WTC11 (cell line): ENCODE measurements at regions not wholly inside any gene's neighbourhood (a gene's known extent, or its start where the extent isn't known, plus 50 kb on each side); places are given as distances from the start of the nearest gene placed in this dataset.

Experiments
- ATAC-seq: fragments of 200-7000 bp; cut with Tn5 transposase; 2 replicates; pipeline ENCODE4 v1.10.0; 2021; ENCODE audit warnings: mild to moderate bottlenecking, moderate library complexity
- CTCF ChIA-PET: fragments of 300-600 bp; sonication (Branson Sonifier 250); formaldehyde crosslinking; loops from one replicate; lab custom pipeline; 2021; ENCODE audit warnings: antibody characterized with exemption; lab: Charles Lee
- POLR2A ChIA-PET: fragments of 350-600 bp; sonication (Branson Sonifier 250); formaldehyde crosslinking; loops from one replicate; lab custom pipeline; 2021; ENCODE audit warnings: antibody characterized with exemption; lab: Charles Lee
- DNase-seq: peaks from one replicate; pipeline ENCODE4 v3.0.0; 2021; ENCODE audit warnings: low spot score
- H3K27ac Mint-ChIP-seq: 2 replicates; pipeline ENCODE4 v1.8.0; 2021; ENCODE audit warnings: mixed read lengths
- H3K27me3 Mint-ChIP-seq: 2 replicates; pipeline ENCODE4 v1.8.0; 2021; ENCODE audit warnings: low read depth, mild to moderate bottlenecking, moderate library complexity, mixed read lengths
- H3K36me3 Mint-ChIP-seq: 2 replicates; pipeline ENCODE4 v1.8.0; 2021; ENCODE audit warnings: mixed read lengths
- H3K4me1 Mint-ChIP-seq: 2 replicates; pipeline ENCODE4 v1.8.0; 2022; ENCODE audit warnings: mixed read lengths
- H3K4me3 Mint-ChIP-seq: 2 replicates; pipeline ENCODE4 v1.8.0; 2021; ENCODE audit warnings: mild to moderate bottlenecking, moderate library complexity, mixed read lengths
- H3K9me3 Mint-ChIP-seq: 2 replicates; pipeline ENCODE4 v1.8.0; 2021; ENCODE audit warnings: mixed read lengths
- ATF1 ChIP-seq: sonication (generic); formaldehyde crosslinking; IDR thresholded peaks from 2 replicates; pipeline ENCODE4 v1.8.1; 2023; ENCODE audit warnings: mild to moderate bottlenecking, moderate library complexity, missing genetic modification reagents
- CBFB ChIP-seq: sonication (generic); formaldehyde crosslinking; IDR thresholded peaks from 2 replicates; pipeline ENCODE4 v1.8.1; 2022; ENCODE audit warnings: mild to moderate bottlenecking, low read depth, missing genetic modification reagents
- ELF4 ChIP-seq: sonication (generic); formaldehyde crosslinking; IDR thresholded peaks from 2 replicates; pipeline ENCODE4 v1.8.1; 2022; ENCODE audit warnings: low read depth, mild to moderate bottlenecking, moderate library complexity, missing genetic modification reagents
- EMX1 ChIP-seq: fragments of 250-450 bp; sonication (Bioruptor Pico); IDR thresholded peaks from 2 replicates; pipeline ENCODE4 v1.8.0; 2021; ENCODE audit warnings: mild to moderate bottlenecking
- ETV6 ChIP-seq: sonication (generic); formaldehyde crosslinking; IDR thresholded peaks from 2 replicates; pipeline ENCODE4 v1.8.1; 2022; ENCODE audit warnings: mild to moderate bottlenecking, missing genetic modification reagents
- HMGA2 ChIP-seq: fragments of 250-450 bp; sonication (Bioruptor Pico); IDR thresholded peaks from 2 replicates; pipeline ENCODE4 v1.4.0; 2021; ENCODE audit warnings: mild to moderate bottlenecking, moderate library complexity
- IRF2 ChIP-seq: sonication (generic); formaldehyde crosslinking; IDR thresholded peaks from 2 replicates; pipeline ENCODE4 v1.8.0; 2022; ENCODE audit warnings: low read depth, missing genetic modification reagents, borderline replicate concordance
- MXD4 ChIP-seq: fragments of 250-450 bp; sonication (Bioruptor Pico); IDR thresholded peaks from 2 replicates; pipeline ENCODE4 v1.8.0; 2021; ENCODE audit warnings: mild to moderate bottlenecking, moderate library complexity, borderline replicate concordance
- PRRX2 ChIP-seq: fragments of 250-450 bp; sonication (Bioruptor Pico); IDR thresholded peaks from 2 replicates; pipeline ENCODE4 v1.8.0; 2021; ENCODE audit warnings: mild to moderate bottlenecking
- RELA ChIP-seq: sonication (generic); formaldehyde crosslinking; IDR thresholded peaks from 2 replicates; pipeline ENCODE4 v1.8.1; 2022; ENCODE audit warnings: missing genetic modification reagents, mild to moderate bottlenecking, borderline replicate concordance
- SMAD3 ChIP-seq: sonication (generic); formaldehyde crosslinking; IDR thresholded peaks from 2 replicates; pipeline ENCODE4 v1.8.0; 2022; ENCODE audit warnings: missing genetic modification reagents, mild to moderate bottlenecking, borderline replicate concordance
- ZNF232 ChIP-seq: sonication (generic); formaldehyde crosslinking; IDR thresholded peaks from 2 replicates; pipeline ENCODE4 v1.8.0; 2022; ENCODE audit warnings: mild to moderate bottlenecking, missing genetic modification reagents
- ZNF671 ChIP-seq: fragments of 250-450 bp; sonication (Bioruptor Pico); IDR thresholded peaks from 2 replicates; pipeline ENCODE4 v1.8.0; 2021; ENCODE audit warnings: mild to moderate bottlenecking
- TF ChIP-seq, protein P1 (sequence below): sonication (generic); formaldehyde crosslinking; conservative IDR thresholded peaks from 2 replicates; pipeline ENCODE4 v1.8.1; 2022; ENCODE audit warnings: mild to moderate bottlenecking, missing genetic modification reagents
- TF ChIP-seq, protein P2 (sequence below): fragments of 250-450 bp; sonication (Bioruptor Pico); conservative IDR thresholded peaks from 2 replicates; pipeline ENCODE4 v1.9.0; 2021; ENCODE audit warnings: mild to moderate bottlenecking
- TF ChIP-seq, protein P3 (sequence below): fragments of 250-450 bp; sonication (Bioruptor Pico); IDR thresholded peaks from 2 replicates; pipeline ENCODE4 v1.9.0; 2021; ENCODE audit warnings: mild to moderate bottlenecking
- TF ChIP-seq, protein P4 (sequence below): sonication (generic); formaldehyde crosslinking; IDR thresholded peaks from 2 replicates; pipeline ENCODE4 v1.8.1; 2022; ENCODE audit warnings: missing genetic modification reagents, borderline replicate concordance
- TF ChIP-seq, protein P5 (sequence below): sonication (generic); formaldehyde crosslinking; IDR thresholded peaks from 2 replicates; pipeline ENCODE4 v1.8.1; 2022; ENCODE audit warnings: low read depth, missing genetic modification reagents, borderline replicate concordance

DNA sequence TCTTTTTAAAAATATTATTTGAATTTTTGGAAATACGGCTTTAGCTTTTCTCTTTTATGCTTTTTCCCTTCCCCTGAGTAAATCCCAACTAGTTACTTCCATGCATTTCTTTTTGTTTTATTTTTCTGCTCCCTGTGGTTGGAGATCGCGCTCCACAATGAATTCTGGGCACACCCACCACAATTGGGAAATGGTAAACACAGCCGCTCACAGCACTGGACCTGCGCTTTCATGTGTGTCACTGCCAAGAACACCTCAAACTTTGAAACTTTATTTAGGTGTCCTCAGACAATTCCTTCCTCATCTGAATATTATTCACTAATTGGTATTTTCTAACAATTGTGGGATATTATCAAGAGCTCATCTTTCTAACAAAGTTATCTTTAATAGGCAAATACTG, 82.8 kb upstream of the TMEM18 start (continued):
- no peak for TF ChIP-seq EMX1 (CRISPR knock-in tag)
- TF ChIP-seq ZNF232, result no peak
- TF ChIP-seq MXD4 (CRISPR knock-in tag), result no peak
- TF ChIP-seq, protein P1, sequence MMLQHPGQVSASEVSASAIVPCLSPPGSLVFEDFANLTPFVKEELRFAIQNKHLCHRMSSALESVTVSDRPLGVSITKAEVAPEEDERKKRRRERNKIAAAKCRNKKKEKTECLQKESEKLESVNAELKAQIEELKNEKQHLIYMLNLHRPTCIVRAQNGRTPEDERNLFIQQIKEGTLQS (CRISPR knock-in tag), result no peak
- TF ChIP-seq ETV6 (CRISPR knock-in tag), result no peak
- no peak for TF ChIP-seq ZNF671 (CRISPR knock-in tag)
- TF ChIP-seq, protein P2, sequence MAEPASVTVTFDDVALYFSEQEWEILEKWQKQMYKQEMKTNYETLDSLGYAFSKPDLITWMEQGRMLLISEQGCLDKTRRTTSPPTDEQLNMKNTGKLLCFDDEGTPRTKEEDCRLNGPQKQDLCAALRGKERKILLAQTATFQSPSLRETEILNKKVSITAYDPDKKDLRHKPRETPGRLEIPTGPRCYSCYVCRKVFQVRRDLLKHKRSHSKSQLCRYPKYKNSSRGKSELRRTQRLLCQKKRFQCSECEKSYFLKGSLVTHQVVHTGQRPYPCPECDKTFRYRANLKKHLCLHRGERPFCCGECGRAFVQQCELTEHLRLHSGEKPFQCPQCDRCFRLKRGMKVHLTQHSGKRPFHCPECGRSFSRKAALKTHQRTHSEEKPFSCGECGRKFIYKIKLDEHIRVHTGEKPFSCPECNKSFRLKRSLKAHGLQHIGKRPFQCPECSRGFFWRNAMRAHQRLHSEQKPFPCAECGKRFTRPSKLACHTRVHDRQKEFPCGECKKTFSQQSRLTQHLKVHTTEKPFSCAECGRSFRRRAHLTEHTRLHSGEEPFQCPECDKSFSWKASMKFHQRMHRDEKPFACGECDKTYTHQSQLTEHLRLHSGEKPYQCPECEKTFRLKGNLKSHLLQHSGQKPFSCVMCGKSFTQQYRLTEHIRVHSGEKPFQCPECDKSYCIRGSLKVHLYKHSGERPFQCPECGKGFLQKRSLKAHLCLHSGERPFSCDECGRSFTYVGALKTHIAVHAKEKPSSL (CRISPR knock-in tag), result no peak
- TF ChIP-seq, all 79 proteins: peak for 0

DNA sequence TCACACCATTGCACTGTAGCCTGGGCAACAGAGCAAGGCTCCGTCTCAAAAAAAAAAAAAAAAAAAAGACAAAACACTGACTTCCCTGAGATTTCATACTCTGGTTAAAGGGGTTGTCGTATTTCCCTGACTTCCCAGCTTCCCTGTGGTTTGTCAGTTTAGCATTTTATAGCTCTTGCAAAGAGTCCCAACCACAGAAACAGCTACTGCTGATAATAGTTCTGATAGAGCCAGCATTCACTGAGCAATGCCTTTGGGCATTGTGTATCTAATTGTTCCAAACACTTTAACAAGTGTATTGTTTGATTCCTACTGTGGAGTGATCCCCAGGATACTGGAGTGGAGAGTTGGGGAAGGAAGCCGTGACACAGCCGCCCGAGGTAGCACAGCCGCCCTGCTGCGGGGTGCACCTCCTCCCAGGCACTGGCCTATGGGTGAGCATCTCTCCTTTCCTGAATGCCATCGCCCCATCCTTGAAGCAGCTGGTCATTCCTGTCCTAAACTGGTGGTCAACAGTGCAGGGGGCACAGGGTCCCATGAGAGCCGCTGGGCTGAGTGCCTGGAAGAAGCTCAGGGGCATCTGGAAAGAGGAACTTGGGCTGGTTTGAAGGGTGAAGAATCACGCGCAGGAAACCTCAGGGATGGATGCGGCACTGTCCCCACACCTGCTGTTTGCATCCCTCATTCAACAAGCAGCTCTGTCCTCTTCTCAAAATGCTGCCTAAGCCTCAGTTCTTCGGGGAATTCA, 81.0 kb upstream of the TMEM18 start:
- peak; percentile 38; the same call in 1 of the 2 replicates for ATAC-seq
- no peak for DNase-seq
- ChIA-PET CTCF (interaction anchor here (0.5 to 1.2 kb wide), 3 partner anchors 18 to 790 kb away, joined by 3 to 5 read pairs (median 4); no protein-coding TSS in a partner anchor), POLR2A (interaction anchor here (0.6 kb wide), 1 partner anchor 143 kb away, joined by 4 read pairs; no protein-coding TSS in a partner anchor)
- TF ChIP-seq IRF2 (CRISPR knock-in tag) (no peak), SMAD3 (CRISPR knock-in tag) (no peak), PRRX2 (CRISPR knock-in tag) (no peak), CBFB (CRISPR knock-in tag) (no peak), RELA (CRISPR knock-in tag) (no peak), ATF1 (CRISPR knock-in tag) (no peak), HMGA2 (CRISPR knock-in tag) (no peak)
- TF ChIP-seq, protein P3, sequence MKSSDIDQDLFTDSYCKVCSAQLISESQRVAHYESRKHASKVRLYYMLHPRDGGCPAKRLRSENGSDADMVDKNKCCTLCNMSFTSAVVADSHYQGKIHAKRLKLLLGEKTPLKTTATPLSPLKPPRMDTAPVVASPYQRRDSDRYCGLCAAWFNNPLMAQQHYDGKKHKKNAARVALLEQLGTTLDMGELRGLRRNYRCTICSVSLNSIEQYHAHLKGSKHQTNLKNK, result no peak
- TF ChIP-seq, protein P4, sequence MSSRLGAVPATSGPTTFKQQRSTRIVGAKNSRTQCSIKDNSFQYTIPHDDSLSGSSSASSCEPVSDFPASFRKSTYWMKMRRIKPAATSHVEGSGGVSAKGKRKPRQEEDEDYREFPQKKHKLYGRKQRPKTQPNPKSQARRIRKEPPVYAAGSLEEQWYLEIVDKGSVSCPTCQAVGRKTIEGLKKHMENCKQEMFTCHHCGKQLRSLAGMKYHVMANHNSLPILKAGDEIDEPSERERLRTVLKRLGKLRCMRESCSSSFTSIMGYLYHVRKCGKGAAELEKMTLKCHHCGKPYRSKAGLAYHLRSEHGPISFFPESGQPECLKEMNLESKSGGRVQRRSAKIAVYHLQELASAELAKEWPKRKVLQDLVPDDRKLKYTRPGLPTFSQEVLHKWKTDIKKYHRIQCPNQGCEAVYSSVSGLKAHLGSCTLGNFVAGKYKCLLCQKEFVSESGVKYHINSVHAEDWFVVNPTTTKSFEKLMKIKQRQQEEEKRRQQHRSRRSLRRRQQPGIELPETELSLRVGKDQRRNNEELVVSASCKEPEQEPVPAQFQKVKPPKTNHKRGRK (CRISPR knock-in tag), result no peak
- TF ChIP-seq, protein P5, sequence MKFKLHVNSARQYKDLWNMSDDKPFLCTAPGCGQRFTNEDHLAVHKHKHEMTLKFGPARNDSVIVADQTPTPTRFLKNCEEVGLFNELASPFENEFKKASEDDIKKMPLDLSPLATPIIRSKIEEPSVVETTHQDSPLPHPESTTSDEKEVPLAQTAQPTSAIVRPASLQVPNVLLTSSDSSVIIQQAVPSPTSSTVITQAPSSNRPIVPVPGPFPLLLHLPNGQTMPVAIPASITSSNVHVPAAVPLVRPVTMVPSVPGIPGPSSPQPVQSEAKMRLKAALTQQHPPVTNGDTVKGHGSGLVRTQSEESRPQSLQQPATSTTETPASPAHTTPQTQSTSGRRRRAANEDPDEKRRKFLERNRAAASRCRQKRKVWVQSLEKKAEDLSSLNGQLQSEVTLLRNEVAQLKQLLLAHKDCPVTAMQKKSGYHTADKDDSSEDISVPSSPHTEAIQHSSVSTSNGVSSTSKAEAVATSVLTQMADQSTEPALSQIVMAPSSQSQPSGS (CRISPR knock-in tag), result no peak
- Mint-ChIP-seq H3K36me3 (no peaks in the 10 kb centered on the region), H3K4me3 (no peak overlapping the region), H3K27me3 (no peaks in the 10 kb centered on the region; the same call in 1 of the 2 replicates), H3K9me3 (peaks cover 6% of the 10 kb centered on the region), H3K27ac (no peak overlapping the region), H3K4me1 (peaks cover 18% of the 10 kb centered on the region)

DNA sequence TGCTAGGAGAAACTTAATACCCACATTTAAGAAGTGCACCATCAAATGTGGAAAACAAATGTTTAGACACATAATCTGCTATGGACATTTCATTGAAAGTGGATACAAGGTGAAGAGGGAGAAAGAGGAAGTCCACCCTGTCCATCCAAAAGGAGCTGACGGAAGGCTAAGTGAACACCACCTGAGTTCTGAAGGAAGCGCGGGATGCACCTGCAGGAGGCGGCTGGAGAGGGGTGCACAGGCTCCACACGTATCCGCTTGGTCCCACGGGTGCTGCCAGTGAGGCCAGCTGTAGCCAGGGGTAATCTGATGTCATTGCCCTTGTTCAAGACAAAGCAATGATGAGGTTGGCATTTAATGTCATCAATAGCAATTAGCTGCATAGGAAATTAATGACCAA, 75.9 kb upstream of the TMEM18 start:
- TF ChIP-seq ELF4, result no peak
- peaks cover 6% of the 10 kb centered on the region for H3K9me3 Mint-ChIP-seq
- ChIA-PET POLR2A (no interaction called here), CTCF (no interaction called here)
- ATAC-seq (no peak), DNase-seq (no peak)
- no peak overlapping the region for H3K27ac Mint-ChIP-seq
- H3K36me3 Mint-ChIP-seq, result peaks cover 3% of the 10 kb centered on the region
- H3K4me3 Mint-ChIP-seq, result no peak overlapping the region
- H3K27me3 Mint-ChIP-seq, result no peaks in the 10 kb centered on the region
- H3K4me1 Mint-ChIP-seq, result no peaks in the 10 kb centered on the region
